Skeletal muscle cell (primary cell): ENCODE measurements at regions not wholly inside any gene's neighbourhood (a gene's known extent, or its start where the extent isn't known, plus 50 kb on each side); places are given as distances from the start of the nearest gene placed in this dataset.

ENCODE experiments used
- DNase-seq: peaks from one replicate; pipeline ENCODE4 v3.0.0-alpha.2; 2010; ENCODE audit warnings: low read depth
- H3K4me3 ChIP-seq: 2 replicates; pipeline ENCODE4 v1.5.1; 2011; ENCODE audit warnings: low read depth, mild to moderate bottlenecking, control low read depth, low read length, moderate library complexity

DNA sequence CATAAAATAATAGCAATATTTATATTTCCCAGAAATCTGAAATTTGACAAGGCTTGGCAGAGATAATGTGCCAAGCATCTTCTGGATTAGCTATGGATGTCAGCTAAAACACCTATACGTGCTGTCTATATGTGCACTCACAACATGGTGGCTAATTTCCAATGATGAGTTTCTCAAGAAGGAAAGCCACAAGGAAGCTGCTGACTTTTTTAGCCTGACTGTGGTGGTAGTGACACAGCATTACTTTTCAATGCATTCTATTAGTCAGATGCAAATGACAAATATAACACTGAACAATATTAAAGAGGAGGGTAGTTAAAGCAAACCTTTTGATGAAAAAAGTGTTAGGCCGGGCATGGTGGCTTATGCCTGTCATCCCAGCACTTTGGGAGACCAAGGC, 101.7 kb upstream of the CCDC54 start:
- no peak for DNase-seq
- no peak overlapping the region for H3K4me3 ChIP-seq

DNA sequence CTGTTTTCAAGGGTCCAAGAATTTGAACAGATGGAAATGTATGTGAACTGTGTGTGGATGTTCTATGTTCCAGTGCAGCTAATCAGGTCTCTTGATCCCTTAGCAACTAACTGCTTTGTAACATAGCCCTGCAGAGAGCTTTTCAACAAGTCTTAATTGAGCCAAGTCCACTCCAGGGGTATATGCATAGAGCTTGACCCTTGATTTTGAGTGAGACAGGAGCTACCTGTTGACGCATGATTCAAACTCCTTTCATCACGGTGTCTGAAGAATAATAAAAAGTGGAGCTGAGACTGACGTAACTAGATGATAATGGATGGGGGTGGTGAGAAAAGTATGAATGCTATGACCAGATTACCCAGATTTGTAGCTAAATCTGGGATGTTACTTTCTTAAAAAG, 93.3 kb upstream of the CCDC54 start:
- DNase-seq = peak; percentile 40
- no peak overlapping the region for H3K4me3 ChIP-seq

DNA sequence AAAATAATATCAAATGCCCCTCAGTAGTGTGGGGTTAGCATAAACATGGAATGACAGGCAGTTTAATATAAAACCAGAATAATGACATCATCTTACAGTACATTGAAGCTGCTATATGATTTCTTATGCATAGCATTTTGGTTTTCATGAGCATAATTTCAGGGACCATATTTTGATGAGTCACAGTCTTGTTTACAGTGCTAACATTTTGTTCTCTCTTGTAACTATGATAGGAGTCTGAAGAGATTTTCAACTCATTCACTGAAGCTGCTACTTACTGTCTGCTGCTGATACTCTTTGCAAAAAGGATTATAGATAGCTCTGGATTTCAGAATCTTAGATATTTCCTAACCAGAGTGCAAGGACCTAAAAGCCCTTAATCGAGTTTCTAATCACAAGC, 92.6 kb upstream of the CCDC54 start:
- no peak for DNase-seq

DNA sequence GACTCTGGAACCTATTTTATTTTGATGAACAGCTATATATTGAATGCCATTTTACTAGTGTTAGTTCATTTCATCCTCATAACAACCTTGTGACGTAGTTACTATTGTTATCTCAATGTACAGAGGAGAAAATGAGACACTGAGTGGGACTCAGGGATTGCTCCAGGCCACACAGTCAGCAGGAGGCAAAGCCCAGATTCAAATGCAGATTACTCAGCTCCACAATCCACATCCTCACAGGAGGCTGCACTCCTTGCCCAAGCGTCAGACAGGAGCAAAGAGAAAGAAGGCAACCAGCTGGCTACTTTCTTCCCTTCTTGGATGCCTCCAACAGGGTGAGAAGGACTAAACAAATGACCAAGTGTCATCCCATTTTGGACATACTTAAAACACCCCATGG, 92.0 kb upstream of the CCDC54 start:
- H3K4me3 ChIP-seq = no peak overlapping the region

More for the DNA sequence above, 92.6 kb upstream of the CCDC54 start:
- H3K4me3 ChIP-seq = no peak overlapping the region

DNA sequence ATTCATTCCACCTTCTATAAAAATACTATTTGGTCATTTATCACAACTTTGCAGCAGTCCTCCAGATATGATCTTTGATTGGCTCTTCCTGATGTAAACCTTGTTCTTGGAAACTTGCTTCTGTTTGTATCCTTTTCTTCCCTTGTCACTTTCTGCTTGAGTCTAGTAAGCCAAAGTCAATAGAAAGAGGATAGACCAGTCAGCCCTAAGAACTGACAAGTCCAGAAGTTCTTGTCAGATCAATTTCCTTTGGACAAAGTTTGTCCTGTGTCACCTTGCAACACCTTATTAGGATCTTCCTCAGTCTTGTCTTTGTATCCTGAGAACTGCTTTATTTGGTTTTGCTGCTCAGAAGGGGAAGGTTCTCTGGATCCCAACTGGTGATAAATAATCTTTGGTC, 87.9 kb upstream of the CCDC54 start:
- DNase-seq = no peak
- H3K4me3 ChIP-seq = no peak overlapping the region

More for the DNA sequence above, 92.0 kb upstream of the CCDC54 start:
- no peak for DNase-seq

DNA sequence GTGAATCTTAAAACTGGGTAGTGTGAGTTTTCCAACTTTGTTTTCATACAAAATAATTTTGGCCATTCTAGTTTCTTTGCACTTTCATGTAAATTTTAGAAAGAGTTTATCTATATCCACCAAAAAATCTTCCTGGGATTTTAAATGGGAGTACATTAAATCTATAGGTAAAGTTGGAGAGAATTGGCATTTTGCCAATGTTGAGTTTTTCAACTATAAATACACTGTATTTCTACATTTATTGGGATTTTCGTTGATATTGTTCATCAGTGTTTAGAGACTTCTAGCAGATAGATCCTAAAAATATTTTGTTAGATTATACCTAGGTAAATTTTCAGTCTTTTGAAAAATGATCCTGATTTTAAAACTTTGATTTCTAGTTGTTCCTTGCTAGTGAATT, 83.1 kb upstream of the CCDC54 start:
- DNase-seq = no peak
- H3K4me3 ChIP-seq = no peak overlapping the region

DNA sequence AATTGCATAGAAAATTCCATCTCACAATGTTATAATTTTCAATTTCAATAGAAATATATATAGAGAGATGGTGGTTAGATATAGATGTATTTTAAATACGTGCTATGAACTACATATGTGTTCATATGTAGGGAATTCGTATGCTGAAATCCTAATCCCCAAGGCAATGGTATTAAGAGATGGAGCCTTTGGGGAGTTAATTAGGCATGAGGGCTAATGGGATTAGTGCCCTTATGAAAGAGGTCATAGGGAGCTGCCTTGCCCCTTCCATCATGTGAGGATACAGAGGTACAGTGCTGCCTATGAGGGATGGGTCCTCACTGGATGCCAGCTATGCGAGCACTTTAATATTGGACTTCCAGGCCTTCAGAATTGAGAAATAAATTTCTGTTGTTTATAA, 79.6 kb upstream of the CCDC54 start:
- DNase-seq = no peak
- no peak overlapping the region for H3K4me3 ChIP-seq

DNA sequence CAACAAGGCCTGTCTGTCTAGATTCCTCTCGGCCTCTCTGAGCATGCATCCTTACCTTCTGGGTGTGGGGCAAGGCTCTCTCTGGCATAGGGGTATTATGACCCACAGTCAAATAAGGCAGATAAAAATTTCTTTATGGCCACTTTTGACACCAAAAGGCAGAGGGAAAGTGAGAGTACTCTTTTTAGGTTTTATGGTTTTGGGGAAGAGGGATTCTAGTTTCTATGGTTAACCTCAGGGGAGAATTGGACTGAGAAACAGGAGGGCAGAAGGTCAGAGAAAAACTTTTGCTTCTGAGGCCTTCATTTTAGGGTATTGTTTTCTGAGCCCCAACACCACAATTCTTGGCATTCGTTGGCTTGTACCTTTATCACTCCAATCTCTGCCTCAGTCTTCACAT, 70.0 kb upstream of the CCDC54 start:
- DNase-seq = no peak
- H3K4me3 ChIP-seq = no peak overlapping the region

DNA sequence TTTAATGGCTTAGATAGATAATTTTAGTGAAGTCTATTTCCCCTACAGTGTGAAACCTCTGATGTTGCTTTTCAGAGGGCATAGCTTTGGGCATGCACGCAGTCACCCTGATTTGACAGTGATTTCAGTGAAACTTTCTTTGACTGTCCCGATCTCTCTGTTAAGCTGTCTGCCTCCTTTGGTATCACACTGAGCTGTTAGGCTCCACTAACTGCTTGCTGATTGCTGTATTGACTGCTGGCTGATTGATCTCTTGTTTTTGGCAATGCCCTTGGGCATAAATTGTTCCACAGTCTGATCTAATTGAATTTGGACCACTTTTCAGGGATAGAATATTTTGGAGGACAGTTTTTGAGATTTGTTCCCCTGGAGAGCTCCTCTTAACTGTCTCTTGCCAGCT, 68.5 kb upstream of the CCDC54 start:
- H3K4me3 ChIP-seq = no peak overlapping the region
- no peak for DNase-seq

DNA sequence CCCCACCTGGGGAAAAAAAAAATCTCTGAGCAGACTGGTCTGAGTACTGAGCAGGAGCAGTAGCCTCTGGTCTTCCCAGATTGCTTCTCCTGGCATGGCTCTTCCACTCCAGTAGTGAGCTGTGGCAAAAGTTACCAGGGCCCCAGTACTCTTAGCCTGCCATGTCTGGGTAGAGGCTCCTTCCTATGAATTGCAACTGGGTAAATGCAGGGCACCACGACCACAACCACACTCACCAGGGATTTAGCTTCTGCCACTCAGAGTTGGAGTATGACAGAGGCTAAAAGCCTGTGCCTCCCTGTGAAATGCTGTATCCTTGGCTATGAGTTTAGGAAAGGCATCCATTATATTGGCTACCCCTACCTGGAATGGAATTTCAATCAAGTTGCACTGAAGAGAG, 67.9 kb upstream of the CCDC54 start:
- H3K4me3 ChIP-seq = no peak overlapping the region
- no peak for DNase-seq

DNA sequence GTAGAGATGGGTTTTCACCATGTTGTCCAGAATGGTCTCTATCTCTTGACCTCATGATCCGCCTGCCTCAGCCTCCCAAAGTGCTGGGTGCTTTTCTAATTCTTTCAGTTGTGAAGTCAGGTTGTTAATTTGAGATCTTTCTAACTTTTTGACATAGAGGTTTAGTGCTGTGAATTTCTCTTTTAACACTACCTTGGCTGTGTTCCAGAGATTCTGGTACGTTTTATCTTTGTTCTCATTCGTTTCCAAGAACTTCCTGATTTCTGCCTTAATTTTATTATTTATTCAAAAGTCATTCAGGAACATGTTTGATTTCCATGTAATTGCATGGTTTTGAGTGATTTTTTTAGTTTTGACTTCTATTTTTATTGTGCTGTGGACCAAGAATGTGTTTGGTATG, 63.5 kb upstream of the CCDC54 start:
- H3K4me3 ChIP-seq = no peak overlapping the region
- DNase-seq = no peak

DNA sequence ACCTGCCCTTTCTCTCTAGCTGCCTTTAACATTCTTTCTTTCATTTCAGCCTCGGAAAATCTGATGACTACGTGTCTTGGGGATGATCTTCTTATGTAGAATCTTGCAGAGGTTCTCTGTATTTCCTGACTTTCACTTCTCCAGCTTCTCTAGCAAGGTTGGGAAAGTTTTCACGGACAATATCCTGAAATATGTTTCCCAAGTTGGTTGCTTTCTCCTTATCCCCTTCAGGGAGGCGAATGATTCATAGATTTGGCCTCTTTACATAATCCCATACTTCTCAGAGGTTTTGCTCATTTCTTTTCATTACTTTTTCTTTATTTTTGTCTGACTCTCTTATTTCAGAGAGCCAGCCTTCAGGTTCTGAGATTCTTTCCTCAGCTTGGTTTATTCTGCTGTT, 62.1 kb upstream of the CCDC54 start:
- peak; percentile 8 for DNase-seq
- no peak overlapping the region for H3K4me3 ChIP-seq

DNA sequence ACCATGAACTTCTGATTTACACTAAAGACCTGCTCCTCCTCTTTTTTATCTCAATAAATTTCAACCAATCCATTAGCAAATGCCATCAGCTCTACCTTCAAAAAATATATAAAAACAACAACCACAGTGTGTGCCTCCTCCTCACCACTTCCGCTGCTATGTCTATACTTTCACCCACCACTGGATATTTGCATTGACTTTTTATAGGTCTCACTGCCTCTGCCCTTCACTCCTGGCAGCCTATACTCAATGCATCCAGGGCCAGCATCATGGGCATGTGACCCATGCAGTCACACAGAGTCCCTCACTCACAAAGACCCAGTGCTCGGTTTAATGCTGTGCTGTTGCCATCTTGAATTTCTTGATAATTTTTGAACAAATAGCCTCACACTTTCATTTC, 53.5 kb upstream of the CCDC54 start:
- no peak overlapping the region for H3K4me3 ChIP-seq
- no peak for DNase-seq

DNA sequence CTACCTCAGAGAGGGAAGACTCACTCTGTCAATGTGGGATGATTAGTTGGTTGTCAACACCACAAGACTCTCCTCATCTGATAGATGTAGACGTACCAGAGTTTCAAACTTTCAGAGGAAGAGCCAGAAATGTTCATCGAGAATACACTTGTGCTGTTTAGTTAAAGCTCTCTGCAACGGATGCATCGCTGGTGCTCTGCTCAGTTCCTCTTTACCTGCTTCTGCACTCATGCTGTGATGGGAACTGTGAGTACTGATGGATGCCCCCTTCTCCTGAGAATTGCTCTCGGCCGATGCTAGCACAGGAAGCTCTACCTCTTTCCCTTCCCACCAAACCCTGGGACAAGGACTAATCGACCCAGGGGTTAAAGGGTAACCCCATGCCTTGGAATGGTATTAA, 51.8 kb upstream of the CCDC54 start:
- no peak overlapping the region for H3K4me3 ChIP-seq
- DNase-seq = no peak
